ENCODE measurements at regions not wholly inside any gene's neighbourhood (a gene's known extent, or its start where the extent isn't known, plus 50 kb on each side); places are given as distances from the start of the nearest gene placed in this dataset.

GRCh38 chr20:24738058-24738775 is 210.9 kb upstream of the CST7 start:
- peaks cover 20% of the 10 kb centered on the region for H3K4me1 Mint-ChIP-seq (ENCODE audit: low read depth)
- intact Hi-C loops (cut with micrococcal nuclease) = no loop called here
- POLR2A ChIA-PET = no interaction called here
- no peak overlapping the region for H3K27ac Mint-ChIP-seq
- TF ChIP-seq CTCF (IDR thresholded peaks at IDR 0.05) = no peak
- no peak overlapping the region for H3K4me3 Mint-ChIP-seq
- DNase-seq (no peak), ATAC-seq (no peak)
- H3K36me3 Mint-ChIP-seq (ENCODE audit: low read depth) = no peaks in the 10 kb centered on the region
- H3K27me3 Mint-ChIP-seq = no peaks in the 10 kb centered on the region
- CTCF ChIA-PET = no interaction called here
- H3K9me3 Mint-ChIP-seq = no peaks in the 10 kb centered on the region

- ChIA-PET POLR2A (no interaction called here), CTCF (no interaction called here)
- peak; percentile 60 for ATAC-seq
- peak overlapping the region; percentile 60 for H3K27ac Mint-ChIP-seq
- H3K4me3 Mint-ChIP-seq = peak overlapping the region; percentile 23
- H3K4me1 Mint-ChIP-seq (ENCODE audit: low read depth) = peaks cover 20% of the 10 kb centered on the region
- intact Hi-C loops (cut with micrococcal nuclease) = no loop called here
- no peaks in the 10 kb centered on the region for H3K27me3 Mint-ChIP-seq
- no peaks in the 10 kb centered on the region for H3K9me3 Mint-ChIP-seq
- no peaks in the 10 kb centered on the region for H3K36me3 Mint-ChIP-seq (ENCODE audit: low read depth)
- TF ChIP-seq CTCF (IDR thresholded peaks at IDR 0.05) = no peak
- DNase-seq = peak; percentile 8
These were observed 210.0 kb upstream of the CST7 start for GRCh38 chr20:24738981-24739633.

GRCh38 chr20:24739746-24740145 is 209.3 kb upstream of the CST7 start:
- Mint-ChIP-seq H3K4me1 (ENCODE audit: low read depth) (peaks cover 20% of the 10 kb centered on the region), H3K27ac (no peak overlapping the region), H3K9me3 (no peaks in the 10 kb centered on the region), H3K27me3 (no peaks in the 10 kb centered on the region), H3K36me3 (ENCODE audit: low read depth) (no peaks in the 10 kb centered on the region), H3K4me3 (no peak overlapping the region)
- intact Hi-C loops (cut with micrococcal nuclease) = no loop called here
- ChIA-PET POLR2A (no interaction called here), CTCF (no interaction called here)
- ATAC-seq (no peak), DNase-seq (no peak)
- no peak for TF ChIP-seq CTCF (IDR thresholded peaks at IDR 0.05)

- DNase-seq = no peak
- Mint-ChIP-seq H3K4me1 (ENCODE audit: low read depth) (peaks cover 20% of the 10 kb centered on the region), H3K36me3 (ENCODE audit: low read depth) (no peaks in the 10 kb centered on the region)
These were observed 207.5 kb upstream of the CST7 start for GRCh38 chr20:24741493-24742072.

More at GRCh38 chr20:24741493-24742072, 207.5 kb upstream of the CST7 start:
- no peak overlapping the region for H3K27ac Mint-ChIP-seq
- H3K9me3 Mint-ChIP-seq = no peaks in the 10 kb centered on the region
- intact Hi-C loops (cut with micrococcal nuclease) = no loop called here
- ChIA-PET POLR2A (no interaction called here), CTCF (no interaction called here)
- TF ChIP-seq CTCF (IDR thresholded peaks at IDR 0.05) = no peak
- H3K4me3 Mint-ChIP-seq = no peak overlapping the region
- no peaks in the 10 kb centered on the region for H3K27me3 Mint-ChIP-seq
- ATAC-seq = no peak
